GM18858 (cell line): ENCODE measurements at regions not wholly inside any gene's neighbourhood (a gene's known extent, or its start where the extent isn't known, plus 50 kb on each side); places are given as distances from the start of the nearest gene placed in this dataset.

Source experiments
- ATAC-seq: cut with Tn5 transposase; IDR thresholded peaks from one replicate; pipeline ENCODE4 v1.9.1; 2021; ENCODE audit not compliant: unreplicated experiment

DNA sequence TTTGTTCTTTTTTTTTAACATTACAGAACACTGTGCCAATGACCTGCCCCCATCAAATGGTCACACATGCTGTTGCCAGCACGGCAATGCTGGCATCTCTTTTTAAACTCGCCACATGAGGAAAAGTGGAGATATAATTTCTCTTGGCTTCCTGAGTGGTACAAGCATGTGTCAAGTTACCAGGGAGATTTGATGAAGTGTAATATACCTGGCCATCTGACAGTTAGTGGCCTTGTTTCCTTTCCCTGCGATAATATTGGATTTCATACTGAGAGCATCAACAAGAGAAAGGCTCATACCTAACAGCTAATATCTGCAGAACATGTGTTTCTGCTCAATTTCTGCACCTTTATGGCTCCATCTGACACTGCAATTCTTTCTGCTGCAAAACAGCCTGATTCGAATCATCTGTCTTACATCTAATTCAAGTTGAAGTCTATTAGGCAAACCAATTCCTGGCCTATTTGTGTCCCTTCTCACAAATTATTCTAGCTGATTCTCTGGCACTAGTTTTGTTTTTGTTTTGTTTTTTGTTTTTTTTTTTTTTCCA is 519.5 kb downstream of the PREX1 start:
- ATAC-seq, result no peak

- ATAC-seq, result no peak
These were observed 520.5 kb downstream of the PREX1 start for GRCh38 chr20:48307277-48307676.

GRCh38 chr20:48302844-48303542 is 517.7 kb upstream of the SULF2 start:
- ATAC-seq, result no peak

DNA sequence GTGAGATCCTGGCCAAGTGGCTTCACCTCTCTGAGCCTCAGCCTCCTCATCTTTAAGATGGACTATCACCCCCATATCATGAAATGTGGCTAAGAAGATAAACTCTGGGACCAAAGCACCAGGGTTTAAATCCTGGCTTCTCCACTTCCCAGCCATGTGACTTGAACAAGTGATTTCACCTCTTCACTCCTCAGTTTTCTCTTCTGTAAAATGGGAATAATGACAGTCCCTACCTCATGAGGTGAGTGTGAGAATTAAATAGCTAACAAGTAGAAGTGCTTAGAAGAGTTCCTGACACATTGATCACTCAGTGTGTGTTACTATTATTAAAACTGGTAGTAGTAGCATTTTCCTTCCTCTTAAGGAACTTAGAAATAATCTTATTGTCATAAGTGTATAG is 516.9 kb upstream of the SULF2 start:
- no peak for ATAC-seq

DNA sequence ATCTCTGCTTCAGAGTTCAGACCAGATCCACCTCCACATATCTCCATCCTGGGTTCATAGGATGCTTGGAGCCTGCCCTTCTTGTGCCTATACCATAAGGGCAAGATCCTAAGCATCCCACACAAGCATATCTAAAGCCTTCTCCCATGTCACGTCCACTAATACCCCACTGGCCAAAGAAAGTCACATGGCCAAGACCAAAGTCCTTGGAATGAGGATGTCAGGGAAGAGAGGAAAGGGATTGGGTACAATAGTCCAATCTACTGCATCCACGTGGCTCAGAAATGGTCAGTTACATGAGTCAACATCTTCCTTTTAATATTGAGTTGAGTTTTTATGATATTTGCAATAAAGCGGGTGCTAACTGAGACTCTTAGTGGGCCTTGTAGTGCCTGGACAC is 515.9 kb upstream of the SULF2 start:
- no peak for ATAC-seq

GRCh38 chr20:48300529-48300928 is 515.2 kb upstream of the SULF2 start:
- no peak for ATAC-seq

DNA sequence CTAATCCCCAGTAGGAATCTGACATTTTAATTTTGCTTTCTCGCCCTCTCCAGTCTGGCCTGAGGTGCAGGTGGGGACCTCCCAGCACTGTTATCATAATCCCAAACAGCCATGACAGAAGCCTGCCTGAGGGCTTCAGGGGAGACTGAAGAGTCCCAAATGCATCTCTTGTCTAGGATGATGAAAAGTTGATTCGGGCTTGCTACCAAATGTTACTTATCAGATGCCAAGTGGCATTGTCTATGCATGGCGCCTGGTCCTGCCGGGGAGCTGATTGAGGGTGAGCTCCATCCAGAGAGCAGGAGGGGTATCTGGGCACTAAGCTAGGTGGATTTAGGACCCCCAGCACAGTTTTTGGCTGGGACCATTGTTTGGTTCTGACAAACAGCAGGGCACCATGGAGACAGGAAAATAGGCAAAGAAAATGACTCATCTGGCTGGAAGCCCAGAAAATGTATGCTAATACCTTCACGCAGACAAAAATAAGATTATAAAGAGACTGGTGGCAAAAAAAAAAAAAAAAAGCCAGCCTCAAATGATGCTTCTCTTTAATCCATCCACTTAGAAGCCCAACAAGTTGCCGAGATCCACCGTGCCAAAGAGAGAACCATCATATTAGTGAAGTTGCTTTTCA is 513.7 kb upstream of the SULF2 start:
- ATAC-seq, result no peak

DNA sequence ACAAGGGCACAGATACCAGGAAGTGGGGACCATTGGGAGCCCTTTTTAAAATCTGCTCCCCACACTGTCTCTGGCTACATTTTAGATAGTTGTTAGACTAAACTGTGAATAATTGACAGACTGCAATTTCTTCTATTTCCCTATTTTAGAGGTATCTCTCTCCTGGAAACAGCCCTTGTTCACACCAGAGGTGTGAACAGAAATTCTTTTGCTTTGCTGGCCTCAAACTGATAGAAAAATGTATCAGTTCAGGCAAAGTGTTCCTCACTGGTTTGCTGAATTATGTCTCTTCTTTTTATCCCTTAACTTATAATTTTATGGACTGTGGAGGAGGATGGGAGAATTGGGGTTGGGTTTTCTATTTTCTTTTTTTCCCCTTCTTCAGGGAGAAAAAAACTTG is 513.2 kb upstream of the SULF2 start:
- ATAC-seq, result no peak

GRCh38 chr20:48295966-48296421 is 510.7 kb upstream of the SULF2 start:
- ATAC-seq, result no peak

DNA sequence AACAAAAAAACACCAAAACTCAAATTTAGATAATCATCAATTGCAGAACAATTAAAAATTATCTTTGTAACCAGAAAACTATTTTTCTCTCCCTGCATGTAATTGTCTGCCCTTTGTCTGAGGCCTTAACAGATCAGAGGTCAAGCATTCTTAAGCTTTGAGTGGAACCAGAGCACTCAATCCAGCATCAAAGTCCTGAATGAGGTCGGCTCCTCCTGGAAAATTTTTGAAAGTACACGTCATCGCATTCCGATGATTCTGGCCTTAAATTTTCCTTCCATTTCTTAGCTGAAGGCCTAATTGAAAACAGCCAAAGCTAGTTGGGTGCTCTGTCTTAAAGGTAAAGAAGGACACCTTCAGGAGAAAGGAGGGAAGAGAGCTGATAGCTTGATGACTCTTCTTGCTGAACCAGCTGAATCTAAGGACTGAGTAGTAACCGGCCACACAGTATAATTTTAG is 510.2 kb upstream of the SULF2 start:
- ATAC-seq, result no peak

- ATAC-seq, result no peak
These were observed 509.7 kb upstream of the SULF2 start for GRCh38 chr20:48294942-48295341.

DNA sequence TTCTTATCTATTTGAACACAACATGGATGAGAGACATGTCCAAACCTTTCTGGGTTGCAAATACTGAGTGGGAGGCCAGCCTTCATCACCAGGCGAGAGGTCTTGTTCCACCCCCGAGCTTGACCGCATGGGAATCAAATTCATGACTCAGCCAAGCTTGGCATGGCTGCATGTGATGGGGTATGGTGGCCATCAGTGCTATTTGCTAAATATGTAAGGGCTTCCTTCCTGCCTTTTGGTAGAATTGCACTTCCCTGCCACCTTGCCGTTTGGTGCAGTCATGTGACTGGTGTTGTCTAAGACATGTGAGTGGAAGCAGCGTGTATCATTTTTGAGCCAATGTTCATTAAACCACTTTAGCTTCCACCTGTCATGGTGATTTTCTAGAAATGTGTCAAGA is 508.9 kb upstream of the SULF2 start:
- ATAC-seq, result no peak

- no peak for ATAC-seq
These were observed 508.4 kb upstream of the SULF2 start for GRCh38 chr20:48293671-48294070.

DNA sequence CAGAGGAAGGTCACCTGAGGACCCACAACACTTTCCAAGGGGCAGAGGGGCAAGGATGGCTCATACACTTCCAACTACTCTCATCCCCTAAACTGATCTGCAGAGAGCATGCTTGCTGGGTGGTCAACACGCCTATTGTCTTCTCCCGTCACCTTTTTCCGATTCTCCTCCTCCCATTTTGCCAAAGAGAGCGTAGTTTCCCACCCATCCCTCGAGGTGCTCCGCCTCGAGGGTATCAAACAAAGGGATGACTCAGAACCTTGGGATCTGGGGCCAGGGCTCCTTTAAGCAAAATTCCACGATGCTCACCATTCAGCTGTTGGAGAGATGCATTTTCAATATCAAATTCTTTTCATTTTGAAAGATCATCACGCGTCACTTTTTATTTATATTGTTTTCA is 507.5 kb upstream of the SULF2 start:
- ATAC-seq, result no peak

GRCh38 chr20:48291896-48292295 is 506.6 kb upstream of the SULF2 start:
- no peak for ATAC-seq

GRCh38 chr20:48288930-48289507 is 503.7 kb upstream of the SULF2 start:
- no peak for ATAC-seq

GRCh38 chr20:48287552-48288170 is 502.4 kb upstream of the SULF2 start:
- no peak for ATAC-seq

GRCh38 chr20:48287021-48287494 is 501.8 kb upstream of the SULF2 start:
- no peak for ATAC-seq

DNA sequence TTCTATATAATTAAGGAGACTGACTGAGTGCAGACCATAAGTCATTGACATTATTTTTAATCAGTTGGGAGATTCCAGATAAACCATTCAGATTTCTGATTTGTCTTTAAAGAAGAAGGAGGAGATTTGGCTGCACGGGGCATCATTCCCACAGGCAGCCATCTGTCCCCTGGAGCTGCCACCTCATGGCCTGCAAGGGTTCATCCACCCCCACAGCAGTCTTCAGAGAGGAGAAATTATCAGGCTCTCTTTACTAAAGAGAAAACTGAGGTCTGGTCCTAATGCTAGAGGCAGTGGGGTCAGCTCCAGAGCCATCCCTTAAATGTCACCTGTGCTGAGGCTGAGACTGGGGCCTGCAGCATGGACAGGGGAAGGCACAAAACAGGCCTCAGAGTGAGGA is 501.3 kb upstream of the SULF2 start:
- no peak for ATAC-seq

- no peak for ATAC-seq
These were observed 500.4 kb upstream of the SULF2 start for GRCh38 chr20:48285656-48286055.

DNA sequence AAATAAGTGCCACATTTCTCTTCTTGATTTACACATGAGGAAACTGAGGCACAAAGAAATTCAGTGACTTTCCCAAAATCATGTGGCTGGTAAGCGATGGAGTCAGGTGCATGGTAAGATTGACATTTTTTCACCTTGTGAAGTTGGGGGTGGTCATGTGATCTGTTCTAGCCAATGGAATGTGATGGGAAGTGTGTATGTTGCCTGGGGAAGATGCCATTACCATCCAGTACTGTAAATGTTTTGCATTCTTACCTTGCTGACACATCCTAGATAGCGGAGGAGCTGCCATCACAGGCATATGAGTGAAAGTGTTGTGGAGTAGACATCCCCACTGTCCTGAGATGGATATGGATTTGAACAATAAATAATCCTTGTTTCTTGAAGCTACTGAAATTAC is 499.6 kb upstream of the SULF2 start:
- ATAC-seq, result no peak

- no peak for ATAC-seq
These were observed 499.0 kb upstream of the SULF2 start for GRCh38 chr20:48284315-48284714.
